Sigmoid colon (tissue), 6 donors: ENCODE measurements at regions not wholly inside any gene's neighbourhood (a gene's known extent, or its start where the extent isn't known, plus 50 kb on each side); places are given as distances from the start of the nearest gene placed in this dataset.

Experiments used
- DNase-seq: peaks from one replicate; pipeline ENCODE4 v3.0.0-alpha.2; 2019
- H3K27ac ChIP-seq, 4 donors: fragments of 200-600 bp; sonication (generic); one replicate each; pipeline ENCODE4 v1.5.1; 2016 to 2019; ENCODE audit warnings: mild to moderate bottlenecking in 1 of 4
- H3K27me3 ChIP-seq, 3 donors: fragments of 200-600 bp; sonication (generic); one replicate each; pipeline ENCODE4 v1.5.1; 2019; ENCODE audit warnings: mild to moderate bottlenecking in 1 of 3
- H3K36me3 ChIP-seq, 4 donors: fragments of 200-600 bp; sonication (generic); one replicate each; pipeline ENCODE4 v1.5.1; 2016 to 2019
- H3K4me1 ChIP-seq, 4 donors: fragments of 200-600 bp; sonication (generic); one replicate each; pipeline ENCODE4 v1.5.1; 2017 to 2019
- H3K4me3 ChIP-seq, 4 donors: fragments of 200-600 bp; sonication (generic); one replicate each; pipeline ENCODE4 v1.5.1; 2017 to 2019; ENCODE audit warnings: mild to moderate bottlenecking in 2 of 4, moderate library complexity in 1 of 4
- H3K9me3 ChIP-seq, 4 donors: fragments of 200-600 bp in 3 of 4; sonication (generic) in 3 of 4; one replicate each; pipeline versions ENCODE4 v1.5.1 to v1.6.1; 2013 to 2019
- CTCF ChIP-seq, 4 experiments: fragments of 450-650 bp in 3 of 4; fragments of 200-600 bp in 1 of 4; IDR thresholded peaks; one replicate each; pipeline ENCODE4 v1.5.1; 2016 to 2019; ENCODE audit warnings: antibody characterized with exemption in 4 of 4, mild to moderate bottlenecking in 3 of 4, moderate library complexity in 2 of 4
- EP300 ChIP-seq, 4 donors: sonication (generic); formaldehyde crosslinking; IDR thresholded peaks; one replicate each; pipeline ENCODE4 v1.6.1; 2017; ENCODE audit warnings: antibody characterized with exemption in 4 of 4
- POLR2A ChIP-seq, 2 donors: fragments of 450-650 bp; IDR thresholded peaks; one replicate each; pipeline ENCODE4 v1.6.1; 2016; ENCODE audit warnings: antibody characterized with exemption in 2 of 2, mild to moderate bottlenecking in 2 of 2, moderate library complexity in 2 of 2
- POLR2AphosphoS5 ChIP-seq, 4 donors: sonication (generic); formaldehyde crosslinking; IDR thresholded peaks; one replicate each; pipeline ENCODE4 v1.6.1; 2017; ENCODE audit warnings: antibody characterized with exemption in 4 of 4
- WGBS, 2 donors: extraction: QIAGEN DNeasy Blood & Tissue Kit; methylation state at CpG; one replicate each; pipeline ENCODE4 v1.1.7; 2013; 5-methylcytosine and 5-hydroxymethylcytosine counted together
- intact Hi-C: fragments of 100-400 bp; cut with DNase I; formaldehyde crosslinking; loops from one replicate; pipeline ENCODE4 v1.15.1; 2023
- donor health status: healthy with polysubstance abuse.
- donor health status: healthy.

- Histone ChIP-seq H3K4me3 (no peak overlapping the region), H3K27ac (no peak overlapping the region), H3K9me3 (no peaks in the 10 kb centered on the region), H3K4me1 (no peaks in the 10 kb centered on the region), H3K27me3 (no peaks in the 10 kb centered on the region), H3K36me3 (no peaks in the 10 kb centered on the region)
- TF ChIP-seq POLR2A (IDR thresholded peaks at IDR 0.05): no peak
- TF ChIP-seq POLR2AphosphoS5 (IDR thresholded peaks at IDR 0.05): no peak
- TF ChIP-seq CTCF (IDR thresholded peaks at IDR 0.05): no peak
- TF ChIP-seq EP300 (IDR thresholded peaks at IDR 0.05): no peak
- no peak for DNase-seq
- 67 to 71% methylated on average over 1 of the region's 1 CpG for WGBS, 2 donors
- intact Hi-C loops: no loop called here
Observed at GRCh38 chr3:182708810-182709209, 84.5 kb upstream of the ATP11B start.

GRCh38 chr3:182709306-182709705 lies 84.0 kb upstream of the ATP11B start:
- Histone ChIP-seq H3K27me3 (no peaks in the 10 kb centered on the region), H3K27ac (no peak overlapping the region), H3K9me3 (no peaks in the 10 kb centered on the region), H3K36me3 (no peaks in the 10 kb centered on the region), H3K4me3 (no peak overlapping the region), H3K4me1 (no peaks in the 10 kb centered on the region)
- DNase-seq: no peak
- WGBS, 2 donors: 68 to 83% methylated on average over 6 of the region's 6 CpGs
- no peak for TF ChIP-seq POLR2A (IDR thresholded peaks at IDR 0.05)
- no peak for TF ChIP-seq CTCF (IDR thresholded peaks at IDR 0.05)
- TF ChIP-seq EP300 (IDR thresholded peaks at IDR 0.05): no peak
- TF ChIP-seq POLR2AphosphoS5 (IDR thresholded peaks at IDR 0.05): no peak
- intact Hi-C loops: no loop called here

GRCh38 chr3:182710557-182711157 lies 82.6 kb upstream of the ATP11B start:
- no peaks in the 10 kb centered on the region for H3K27me3 ChIP-seq
- no peaks in the 10 kb centered on the region for H3K36me3 ChIP-seq
- DNase-seq: no peak
- H3K4me3 ChIP-seq: no peak overlapping the region
- 42 to 50% methylated on average over 7 of the region's 7 CpGs for whole genome bisulfite sequencing, 2 donors
- no peaks in the 10 kb centered on the region for H3K4me1 ChIP-seq
- H3K27ac ChIP-seq: no peak overlapping the region
- intact Hi-C loops: loop anchor here (5.0 kb wide), 1 partner anchor 127 kb away; no protein-coding TSS in a partner anchor
- TF ChIP-seq POLR2A (IDR thresholded peaks at IDR 0.05) (no peak), CTCF (IDR thresholded peaks at IDR 0.05) (peak in 3 of 4 experiments; percentile 29 to 54 (median 29))
- H3K9me3 ChIP-seq: no peaks in the 10 kb centered on the region

GRCh38 chr3:182711261-182711683 lies 82.0 kb upstream of the ATP11B start:
- no peaks in the 10 kb centered on the region for H3K9me3 ChIP-seq
- H3K27me3 ChIP-seq: no peaks in the 10 kb centered on the region
- H3K4me3 ChIP-seq: no peak overlapping the region
- H3K27ac ChIP-seq: no peak overlapping the region
- no peaks in the 10 kb centered on the region for H3K36me3 ChIP-seq
- H3K4me1 ChIP-seq: no peaks in the 10 kb centered on the region
- no peak for DNase-seq
- intact Hi-C loops: loop anchor here (5.0 kb wide), 1 partner anchor 126 kb away; no protein-coding TSS in a partner anchor
- TF ChIP-seq POLR2A (IDR thresholded peaks at IDR 0.05) (no peak), EP300 (IDR thresholded peaks at IDR 0.05) (no peak), POLR2AphosphoS5 (IDR thresholded peaks at IDR 0.05) (no peak), CTCF (IDR thresholded peaks at IDR 0.05) (no peak)
- 64 to 80% methylated on average over 3 of the region's 3 CpGs for WGBS, 2 donors

GRCh38 chr3:182711853-182712252 lies 81.5 kb upstream of the ATP11B start:
- Histone ChIP-seq H3K27me3 (no peaks in the 10 kb centered on the region), H3K4me3 (no peak overlapping the region), H3K9me3 (no peaks in the 10 kb centered on the region), H3K4me1 (no peaks in the 10 kb centered on the region), H3K27ac (no peak overlapping the region), H3K36me3 (no peaks in the 10 kb centered on the region)
- TF ChIP-seq POLR2A (IDR thresholded peaks at IDR 0.05): no peak
- TF ChIP-seq EP300 (IDR thresholded peaks at IDR 0.05): no peak
- no peak for TF ChIP-seq CTCF (IDR thresholded peaks at IDR 0.05)
- TF ChIP-seq POLR2AphosphoS5 (IDR thresholded peaks at IDR 0.05): no peak
- 64 to 80% methylated on average over 2 of the region's 2 CpGs for WGBS, 2 donors
- intact Hi-C loops: loop anchor here (5.0 kb wide), 1 partner anchor 125 kb away; no protein-coding TSS in a partner anchor
- no peak for DNase-seq
